GM03348 (cell line): ENCODE measurements at regions not wholly inside any gene's neighbourhood (a gene's known extent, or its start where the extent isn't known, plus 50 kb on each side); places are given as distances from the start of the nearest gene placed in this dataset.

Experiments
- DNase-seq: peaks from one replicate; pipeline ENCODE4 v3.0.0; 2012; ENCODE audit warnings: low spot score

- DNase-seq: no peak
These were observed 202.4 kb upstream of the SIX2 start for GRCh38 chr2:45211636-45212035.

- no peak for DNase-seq
These were observed 201.4 kb upstream of the SIX2 start for GRCh38 chr2:45210462-45211195.

DNA sequence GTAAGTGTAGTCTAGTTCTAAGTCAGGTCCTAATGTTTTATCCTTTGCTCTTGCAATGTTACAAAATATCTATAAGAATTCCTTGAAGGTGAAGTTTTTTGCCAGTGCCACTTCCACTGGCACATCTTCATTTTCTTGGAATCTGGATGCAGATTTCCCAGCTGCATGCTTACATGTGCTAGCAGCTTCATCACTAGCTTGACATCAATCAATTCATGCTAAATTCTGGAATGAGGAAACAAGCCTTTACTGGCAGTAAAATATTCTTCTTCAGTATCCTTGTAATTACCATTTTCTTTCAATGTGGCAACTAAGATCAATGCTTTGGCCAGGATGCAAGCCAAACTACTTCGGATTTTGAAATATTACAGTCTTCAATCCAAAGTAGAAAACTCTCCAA lies 200.6 kb upstream of the SIX2 start:
- DNase-seq: no peak

DNA sequence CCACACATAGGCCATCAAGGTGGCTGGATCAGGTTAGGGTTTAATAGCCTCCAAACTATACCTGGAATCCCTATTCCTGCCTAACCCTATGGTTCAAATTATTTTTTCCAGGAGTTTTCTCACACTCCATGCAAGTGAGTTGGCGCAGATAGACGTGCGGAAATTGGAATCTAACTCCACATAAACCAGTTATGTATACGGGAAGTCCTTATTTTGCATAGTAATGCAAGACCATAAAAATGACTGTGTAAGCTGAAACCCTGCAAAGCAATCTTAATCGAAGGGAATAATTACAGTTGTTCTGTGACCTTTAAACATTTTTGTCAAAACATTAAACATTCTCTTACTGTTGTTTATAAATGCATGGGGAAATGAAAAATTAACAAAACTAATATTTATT lies 200.1 kb upstream of the SIX2 start:
- no peak for DNase-seq

- no peak for DNase-seq
These were observed 197.8 kb upstream of the SIX2 start for GRCh38 chr2:45207101-45207500.

GRCh38 chr2:45205985-45206384 lies 196.7 kb upstream of the SIX2 start:
- DNase-seq: no peak

DNA sequence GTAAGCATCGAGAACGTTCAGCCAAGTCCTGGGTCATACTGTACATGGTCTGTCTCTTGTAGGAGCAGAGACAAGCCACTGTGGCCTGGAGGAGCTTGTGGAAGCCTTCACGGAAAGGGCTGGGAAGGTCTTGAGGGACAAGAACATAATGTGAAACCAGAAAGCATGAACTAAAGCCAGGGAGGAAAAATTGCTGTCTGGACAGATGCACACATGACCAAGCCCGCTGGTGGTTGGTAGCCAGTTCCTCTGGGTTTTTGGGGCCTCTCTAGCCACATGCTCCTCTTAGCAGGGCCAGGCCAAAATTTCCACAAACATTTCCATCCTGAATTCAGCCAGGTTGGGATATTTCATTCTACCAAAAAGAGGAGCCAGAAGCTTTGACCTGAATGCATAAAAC lies 196.2 kb upstream of the SIX2 start:
- no peak for DNase-seq

GRCh38 chr2:45203400-45203799 lies 194.1 kb upstream of the SIX2 start:
- DNase-seq: no peak

GRCh38 chr2:45199973-45200372 lies 190.7 kb upstream of the SIX2 start:
- peak; percentile 42 for DNase-seq

GRCh38 chr2:45195916-45196315 lies 186.7 kb upstream of the SIX2 start:
- no peak for DNase-seq

GRCh38 chr2:45194596-45194995 lies 185.3 kb upstream of the SIX2 start:
- no peak for DNase-seq

- no peak for DNase-seq
These were observed 184.3 kb upstream of the SIX2 start for GRCh38 chr2:45193581-45193980.

DNA sequence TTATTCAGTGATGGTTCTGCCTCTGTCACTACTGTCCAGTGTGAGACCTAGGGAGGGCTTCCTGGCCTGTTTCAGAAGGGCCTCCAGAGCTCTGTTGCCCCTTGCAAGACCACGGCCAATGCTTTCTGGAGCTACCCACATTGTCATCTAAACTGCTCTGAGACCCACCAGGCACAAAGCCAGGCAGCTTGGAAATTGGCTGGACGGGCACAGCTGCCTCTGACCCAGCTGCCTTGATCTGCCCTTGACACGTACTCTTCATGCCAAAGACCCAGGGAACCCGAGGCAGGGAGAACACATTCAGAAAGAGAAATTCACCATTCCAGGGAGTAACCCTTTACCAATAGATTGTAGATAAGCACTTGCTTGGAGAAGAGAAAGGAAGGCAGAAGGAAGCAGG lies 183.7 kb upstream of the SIX2 start:
- no peak for DNase-seq

GRCh38 chr2:45192481-45192880 lies 183.2 kb upstream of the SIX2 start:
- DNase-seq: no peak

- DNase-seq: no peak
These were observed 182.7 kb upstream of the SIX2 start for GRCh38 chr2:45191976-45192375.

GRCh38 chr2:45191146-45191863 lies 182.1 kb upstream of the SIX2 start:
- no peak for DNase-seq

DNA sequence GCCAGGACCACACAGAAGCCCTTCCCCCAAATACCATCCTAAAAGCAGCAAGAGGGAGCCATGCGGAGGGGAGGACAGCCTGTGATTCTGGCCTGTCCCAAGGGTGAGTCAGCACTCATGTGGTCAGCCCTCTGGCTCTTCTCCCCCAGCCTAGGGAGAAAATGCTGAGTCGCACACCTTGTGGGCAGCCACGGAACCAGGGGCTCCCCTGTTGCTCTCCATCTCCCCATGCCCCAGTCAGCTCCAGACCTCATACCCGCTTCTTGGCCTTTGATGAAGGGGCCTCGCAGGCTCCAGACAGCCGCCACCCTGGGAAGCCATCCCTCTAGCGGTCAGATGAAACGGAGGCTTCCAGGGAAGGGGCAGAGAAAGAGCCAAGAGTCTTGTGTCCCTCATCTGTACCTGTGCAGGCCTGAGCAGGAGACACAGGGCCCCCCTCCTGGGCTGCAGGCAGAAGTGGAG lies 181.3 kb upstream of the SIX2 start:
- peak; percentile 59 for DNase-seq

- DNase-seq: peak; percentile 72
These were observed 175.4 kb upstream of the SIX2 start for GRCh38 chr2:45184606-45185005.

- DNase-seq: no peak
These were observed 173.5 kb upstream of the SIX2 start for GRCh38 chr2:45182667-45183295.

DNA sequence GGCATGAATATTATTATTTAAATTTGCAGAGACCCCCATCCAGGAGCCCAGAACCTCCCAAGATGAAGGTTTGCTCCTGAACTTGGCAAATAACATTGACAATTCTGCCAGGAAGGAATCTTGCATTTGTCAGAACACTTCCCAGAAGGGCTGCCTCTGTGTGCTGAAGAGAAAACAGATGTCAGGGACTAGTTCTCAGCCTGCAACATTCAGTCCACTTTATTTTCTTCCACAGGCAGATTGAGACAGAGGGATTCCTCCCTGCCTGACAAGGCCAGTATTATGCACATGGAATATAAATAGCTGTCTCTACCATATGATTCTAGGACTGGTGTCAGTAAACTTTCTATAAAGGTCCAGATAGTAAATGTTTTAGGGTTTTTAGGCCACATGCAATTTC lies 171.5 kb upstream of the SIX2 start:
- DNase-seq: peak; percentile 50

DNA sequence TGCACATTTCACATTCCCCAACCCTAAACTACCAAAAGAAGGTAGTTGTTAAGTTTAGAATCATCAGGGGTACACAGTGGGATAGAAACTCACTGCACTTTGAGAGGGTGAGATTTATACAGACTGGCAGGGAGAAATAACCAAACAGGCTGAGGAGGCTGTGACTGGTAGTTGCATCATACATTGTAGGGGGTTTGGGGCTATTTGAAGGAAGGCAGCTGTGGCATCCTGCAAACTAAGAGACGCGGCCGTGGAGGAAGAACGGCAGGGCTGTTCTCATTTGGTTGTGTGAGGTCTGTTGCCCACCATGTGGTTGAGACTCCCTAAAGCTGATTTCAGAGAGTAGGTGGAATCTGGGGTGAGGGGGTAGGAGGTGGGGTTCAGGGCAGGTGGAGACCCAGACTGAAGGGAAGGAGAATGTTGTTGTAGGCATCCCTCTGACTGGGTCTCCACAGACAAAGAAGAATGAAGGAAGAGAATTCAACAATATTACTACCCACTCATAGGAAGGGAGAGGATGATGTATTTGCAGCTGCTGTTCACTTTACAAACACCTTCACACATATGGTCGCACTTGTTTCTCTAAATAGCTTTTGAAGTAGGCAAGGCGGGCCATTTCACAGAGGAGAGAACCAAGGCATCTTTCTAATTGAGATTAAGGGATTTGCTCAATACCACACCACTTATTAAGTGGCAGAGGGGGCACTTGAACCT lies 170.9 kb upstream of the SIX2 start:
- DNase-seq: no peak

DNA sequence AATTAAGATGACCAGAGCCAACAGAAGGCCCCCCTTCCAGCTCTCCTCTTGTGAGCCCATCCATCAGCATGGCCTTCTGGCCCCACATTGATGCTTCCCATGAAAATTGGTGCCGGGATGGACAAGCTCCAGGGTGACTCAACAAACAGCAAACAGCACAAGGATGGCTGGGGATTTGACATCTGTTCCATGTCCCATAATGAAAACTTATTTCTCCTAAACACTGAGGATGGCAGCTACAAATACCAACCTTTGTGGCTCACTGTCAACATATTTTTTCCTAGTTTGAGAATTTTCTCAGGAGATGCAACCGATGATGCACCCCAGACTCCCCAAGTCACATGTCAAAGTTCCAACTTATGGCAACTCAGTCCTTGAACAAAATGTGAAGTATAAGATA lies 169.6 kb upstream of the SIX2 start:
- DNase-seq: no peak

DNA sequence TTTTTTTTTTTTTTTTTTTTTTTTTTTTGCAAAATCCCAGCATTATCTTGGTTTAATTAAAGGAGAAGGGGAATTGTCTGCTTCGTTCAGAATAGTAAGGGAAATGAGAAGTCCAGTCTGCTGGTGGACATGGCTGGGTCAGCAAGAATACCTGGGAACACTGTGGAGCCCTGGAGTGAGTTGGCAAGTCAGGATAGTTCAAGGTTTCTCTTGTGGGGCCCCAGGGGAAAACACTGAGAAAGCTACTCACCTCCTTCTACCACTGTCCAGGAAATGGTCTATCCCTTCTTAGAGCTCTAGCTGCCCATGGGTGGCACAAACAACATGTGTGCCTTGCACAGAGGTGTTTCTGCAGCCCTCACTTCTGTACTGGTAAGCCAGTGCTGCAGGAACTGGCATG lies 169.1 kb upstream of the SIX2 start:
- DNase-seq: no peak
